OCI-LY1 (cell line): ENCODE measurements at regions not wholly inside any gene's neighbourhood (a gene's known extent, or its start where the extent isn't known, plus 50 kb on each side); places are given as distances from the start of the nearest gene placed in this dataset.

ENCODE experiments used
- CTCF ChIP-seq: fragments of 200-600 bp; sonication (generic), shearing (Covaris generic); IDR thresholded peaks from 2 replicates; pipeline ENCODE4 v1.5.1; 2017; ENCODE audit warnings: mild to moderate bottlenecking, antibody characterized with exemption, low read length, moderate library complexity, mixed read lengths
- EZH2 ChIP-seq: fragments of 200-600 bp; sonication (generic), shearing (Covaris generic); IDR thresholded peaks from 2 replicates; pipeline ENCODE4 v1.8.0; 2017; ENCODE audit warnings: borderline replicate concordance, mixed run types, mild to moderate bottlenecking, antibody characterized with exemption, low read length, moderate library complexity, mixed read lengths

DNA sequence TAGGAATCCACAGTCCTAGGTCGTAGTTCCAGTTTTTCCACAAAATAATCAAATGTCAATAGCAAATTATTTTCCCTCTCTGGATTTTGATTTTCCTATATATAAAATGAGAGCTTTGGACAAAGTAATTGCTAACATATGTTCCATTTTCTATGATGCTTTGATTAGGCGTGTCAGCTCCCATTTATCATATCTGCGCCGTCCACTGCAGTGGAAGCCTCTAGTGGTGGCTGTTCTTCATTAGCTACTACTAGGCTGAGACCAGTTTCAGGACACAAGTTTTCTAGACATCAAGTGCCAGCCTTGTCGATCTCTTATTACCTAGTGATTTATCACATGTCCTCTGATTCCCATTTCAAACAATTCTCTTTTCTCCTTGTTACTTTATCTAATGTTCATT is 271.5 kb downstream of the TUSC7 start:
- TF ChIP-seq CTCF (no peak), EZH2 (no peak)
